Right atrium auricular region (tissue), 2 donors: ENCODE measurements at regions not wholly inside any gene's neighbourhood (a gene's known extent, or its start where the extent isn't known, plus 50 kb on each side); places are given as distances from the start of the nearest gene placed in this dataset.

Experiments
- DNase-seq: peaks from one replicate; pipeline ENCODE4 v3.0.0-alpha.2; 2019; ENCODE audit warnings: low spot score
- H3K27ac ChIP-seq, 2 donors: fragments of 200-600 bp; sonication (generic); 1 replicate in 1 of 2; 2 replicates in 1 of 2; pipeline ENCODE4 v1.5.1; 2016 to 2019
- H3K27me3 ChIP-seq, 2 donors: fragments of 200-600 bp; sonication (generic); one replicate each; pipeline versions ENCODE4 v1.5.1 to v1.6.0; 2017 to 2019
- H3K36me3 ChIP-seq: fragments of 200-600 bp; sonication (generic); one replicate; pipeline ENCODE4 v1.5.1; 2016
- H3K4me1 ChIP-seq, 2 donors: fragments of 200-600 bp; sonication (generic); one replicate each; pipeline versions ENCODE4 v1.5.1 to v1.6.0; 2017 to 2019
- H3K4me3 ChIP-seq, 2 donors: fragments of 200-600 bp; sonication (generic); 1 replicate in 1 of 2; 2 replicates in 1 of 2; pipeline ENCODE4 v1.5.1; 2017 to 2019; ENCODE audit warnings: mild to moderate bottlenecking in 1 of 2, moderate library complexity in 1 of 2
- H3K9me3 ChIP-seq, 2 donors: fragments of 200-600 bp; sonication (generic); one replicate each; pipeline ENCODE4 v1.5.1; 2019
- TF ChIP-seq, protein P1 (sequence below), 2 donors: fragments of 200-600 bp; sonication (generic); IDR thresholded peaks; one replicate each; pipeline ENCODE4 v1.5.1; 2019; ENCODE audit warnings: antibody characterized with exemption in 2 of 2

DNA sequence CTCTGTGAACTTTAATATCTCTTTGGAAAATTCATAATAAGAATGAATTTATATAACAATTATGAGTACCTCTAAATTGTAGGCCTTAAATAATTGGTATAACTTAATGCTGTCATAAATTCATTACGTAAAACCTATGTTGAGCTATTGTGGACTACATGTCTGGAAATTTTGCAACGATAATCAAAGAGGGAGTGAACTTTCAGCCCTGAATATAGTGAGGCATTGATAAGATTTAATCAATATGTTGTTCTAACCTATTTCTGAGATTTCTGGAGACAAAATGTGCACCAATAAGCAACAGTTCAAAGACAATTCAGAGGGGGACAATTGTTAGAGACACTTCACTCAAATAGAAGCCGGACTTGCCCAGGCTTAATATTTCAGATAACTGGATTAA lies 499.4 kb downstream of the ELAVL2 start:
- no peak overlapping the region for H3K4me3 ChIP-seq

DNA sequence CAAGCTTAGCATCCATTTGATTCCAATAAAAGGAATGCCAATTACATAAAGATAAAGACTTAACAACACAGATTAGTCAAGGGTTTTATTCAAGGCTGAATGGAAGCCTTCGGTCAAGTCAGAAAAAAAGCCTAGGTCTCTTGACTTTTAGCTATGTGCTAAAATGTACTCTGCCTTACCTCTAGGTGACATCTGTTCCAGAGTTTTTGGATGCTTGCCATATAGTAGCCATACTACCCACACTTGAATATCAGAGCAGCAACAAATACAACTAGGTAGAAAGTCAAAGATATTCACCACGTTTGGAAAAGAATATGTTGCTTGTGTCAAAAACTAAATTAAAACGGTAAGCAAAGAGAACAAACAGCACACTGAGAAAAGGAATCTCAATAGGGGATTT lies 484.7 kb downstream of the ELAVL2 start:
- H3K4me3 ChIP-seq, result no peak overlapping the region
- no peak overlapping the region for H3K27ac ChIP-seq
- no peaks in the 10 kb centered on the region for H3K36me3 ChIP-seq
- H3K4me1 ChIP-seq, result no peaks in the 10 kb centered on the region
- no peaks in the 10 kb centered on the region for H3K27me3 ChIP-seq
- TF ChIP-seq, protein P1, sequence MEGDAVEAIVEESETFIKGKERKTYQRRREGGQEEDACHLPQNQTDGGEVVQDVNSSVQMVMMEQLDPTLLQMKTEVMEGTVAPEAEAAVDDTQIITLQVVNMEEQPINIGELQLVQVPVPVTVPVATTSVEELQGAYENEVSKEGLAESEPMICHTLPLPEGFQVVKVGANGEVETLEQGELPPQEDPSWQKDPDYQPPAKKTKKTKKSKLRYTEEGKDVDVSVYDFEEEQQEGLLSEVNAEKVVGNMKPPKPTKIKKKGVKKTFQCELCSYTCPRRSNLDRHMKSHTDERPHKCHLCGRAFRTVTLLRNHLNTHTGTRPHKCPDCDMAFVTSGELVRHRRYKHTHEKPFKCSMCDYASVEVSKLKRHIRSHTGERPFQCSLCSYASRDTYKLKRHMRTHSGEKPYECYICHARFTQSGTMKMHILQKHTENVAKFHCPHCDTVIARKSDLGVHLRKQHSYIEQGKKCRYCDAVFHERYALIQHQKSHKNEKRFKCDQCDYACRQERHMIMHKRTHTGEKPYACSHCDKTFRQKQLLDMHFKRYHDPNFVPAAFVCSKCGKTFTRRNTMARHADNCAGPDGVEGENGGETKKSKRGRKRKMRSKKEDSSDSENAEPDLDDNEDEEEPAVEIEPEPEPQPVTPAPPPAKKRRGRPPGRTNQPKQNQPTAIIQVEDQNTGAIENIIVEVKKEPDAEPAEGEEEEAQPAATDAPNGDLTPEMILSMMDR (IDR thresholded peaks at IDR 0.05), result no peak
- no peaks in the 10 kb centered on the region for H3K9me3 ChIP-seq
- no peak for DNase-seq

More for the DNA sequence above, 499.4 kb downstream of the ELAVL2 start:
- no peaks in the 10 kb centered on the region for H3K27me3 ChIP-seq
- no peak for DNase-seq
- no peaks in the 10 kb centered on the region for H3K4me1 ChIP-seq
- TF ChIP-seq, protein P1 (IDR thresholded peaks at IDR 0.05), result no peak
- H3K27ac ChIP-seq, result no peak overlapping the region
- no peaks in the 10 kb centered on the region for H3K36me3 ChIP-seq
- no peaks in the 10 kb centered on the region for H3K9me3 ChIP-seq

- H3K4me1 ChIP-seq, result no peaks in the 10 kb centered on the region
- no peak for DNase-seq
- H3K27me3 ChIP-seq, result no peaks in the 10 kb centered on the region
- H3K36me3 ChIP-seq, result no peaks in the 10 kb centered on the region
- H3K9me3 ChIP-seq, result no peaks in the 10 kb centered on the region
- no peak overlapping the region for H3K27ac ChIP-seq
- H3K4me3 ChIP-seq, result no peak overlapping the region
- TF ChIP-seq, protein P1 (IDR thresholded peaks at IDR 0.05), result no peak
These were observed 483.7 kb downstream of the ELAVL2 start for GRCh38 chr9:23342291-23342690.

- Histone ChIP-seq H3K27ac (no peak overlapping the region), H3K4me1 (no peaks in the 10 kb centered on the region), H3K9me3 (no peaks in the 10 kb centered on the region), H3K4me3 (no peak overlapping the region), H3K36me3 (no peaks in the 10 kb centered on the region), H3K27me3 (no peaks in the 10 kb centered on the region)
- no peak for DNase-seq
- TF ChIP-seq, protein P1 (IDR thresholded peaks at IDR 0.05), result no peak
These were observed 482.8 kb downstream of the ELAVL2 start for GRCh38 chr9:23343226-23343625.

DNA sequence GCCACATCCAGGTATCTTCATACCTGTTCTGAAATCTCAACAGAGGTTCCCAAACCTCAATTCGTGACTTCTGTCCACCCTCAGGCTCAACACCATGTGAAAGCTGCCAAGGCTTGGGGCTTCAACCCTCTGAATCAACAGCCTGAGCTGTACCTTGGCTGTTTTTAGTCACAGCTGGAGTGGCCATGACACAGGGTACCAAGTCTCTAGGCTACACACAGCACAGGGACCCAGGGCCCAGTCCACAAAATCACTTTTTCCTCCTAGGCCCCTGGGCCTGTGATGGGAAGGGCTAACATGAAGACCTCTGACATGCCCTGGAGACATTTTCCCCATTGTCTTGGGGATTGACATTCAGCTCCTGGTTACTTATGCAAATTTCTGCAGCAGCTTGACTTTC lies 464.9 kb downstream of the ELAVL2 start:
- no peaks in the 10 kb centered on the region for H3K27me3 ChIP-seq
- H3K4me1 ChIP-seq, result no peaks in the 10 kb centered on the region
- DNase-seq, result no peak
- no peaks in the 10 kb centered on the region for H3K36me3 ChIP-seq
- no peak overlapping the region for H3K4me3 ChIP-seq
- TF ChIP-seq, protein P1 (IDR thresholded peaks at IDR 0.05), result no peak
- peaks cover 0 to 8% of the 10 kb centered on the region in 2 donors for H3K9me3 ChIP-seq
- H3K27ac ChIP-seq, result no peak overlapping the region

- H3K9me3 ChIP-seq, result no peaks in the 10 kb centered on the region
- TF ChIP-seq, protein P1 (IDR thresholded peaks at IDR 0.05), result no peak
These were observed 453.3 kb downstream of the ELAVL2 start for GRCh38 chr9:23372703-23373102.

More at GRCh38 chr9:23372703-23373102, 453.3 kb downstream of the ELAVL2 start:
- Histone ChIP-seq H3K4me3 (no peak overlapping the region), H3K27ac (no peak overlapping the region), H3K36me3 (no peaks in the 10 kb centered on the region), H3K4me1 (no peaks in the 10 kb centered on the region), H3K27me3 (no peaks in the 10 kb centered on the region)
- DNase-seq, result no peak
